Naive thymus-derived CD4-positive, alpha-beta T cell (primary cell): ENCODE measurements at regions not wholly inside any gene's neighbourhood (a gene's known extent, or its start where the extent isn't known, plus 50 kb on each side); places are given as distances from the start of the nearest gene placed in this dataset.

Experiments
- ATAC-seq: fragments of 150-1000 bp; cut with Tn5 transposase; 2 replicates; pipeline ENCODE4 v1.10.0; 2021; ENCODE audit warnings: mild to moderate bottlenecking, moderate library complexity
- CTCF ChIA-PET: fragments of 350-600 bp; sonication (Branson Sonifier 250); formaldehyde crosslinking; loops from one replicate; lab custom pipeline; 2021; ENCODE audit warnings: antibody characterized with exemption; lab: Charles Lee
- POLR2A ChIA-PET: fragments of 350-600 bp; sonication (Branson Sonifier 250); formaldehyde crosslinking; loops from one replicate; lab custom pipeline; 2021; ENCODE audit warnings: antibody characterized with exemption, inconsistent platforms; lab: Charles Lee
- DNase-seq, 9 donors: peaks; one replicate each; pipeline versions ENCODE4 v3.0.0 to v3.0.0-alpha.2; 2020 to 2022; ENCODE audit warnings: mixed read lengths in 1 of 9
- H3K27ac ChIP-seq: one replicate; pipeline ENCODE4 v1.7.0; 2013; ENCODE audit warnings: mild to moderate bottlenecking, low read depth, low read length, moderate library complexity
- H3K27me3 ChIP-seq, 2 donors: one replicate each; pipeline ENCODE4 v1.7.0; 2013; ENCODE audit warnings: low read length in 2 of 2, mild to moderate bottlenecking in 2 of 2, moderate library complexity in 2 of 2; ENCODE audit not compliant: control insufficient read depth in 2 of 2, insufficient read depth in 2 of 2
- H3K36me3 ChIP-seq, 3 experiments: 1 replicate in 2 of 3; 2 replicates in 1 of 3; pipeline ENCODE4 v1.7.0; 2013; ENCODE audit warnings: low read length in 3 of 3, mild to moderate bottlenecking in 3 of 3, moderate library complexity in 1 of 3; ENCODE audit not compliant: insufficient read depth in 3 of 3, control insufficient read depth in 2 of 3
- H3K4me1 ChIP-seq, 2 donors: one replicate each; pipeline ENCODE4 v1.7.0; 2013; ENCODE audit warnings: low read length in 2 of 2, mild to moderate bottlenecking in 2 of 2, moderate library complexity in 1 of 2; ENCODE audit not compliant: control insufficient read depth in 2 of 2, insufficient read depth in 2 of 2
- H3K4me3 ChIP-seq: 2 replicates; pipeline ENCODE4 v1.7.0; 2013; ENCODE audit warnings: mild to moderate bottlenecking, low read length
- H3K9me3 ChIP-seq, 3 experiments: 1 replicate in 2 of 3; 2 replicates in 1 of 3; pipeline ENCODE4 v1.7.0; 2013; ENCODE audit warnings: low read length in 3 of 3; ENCODE audit not compliant: control insufficient read depth in 2 of 3
- H3K27ac Mint-ChIP-seq, 9 donors: one replicate each; pipeline ENCODE4 v1.8.0; 2020 to 2022; ENCODE audit warnings: mixed read lengths in 9 of 9, mild to moderate bottlenecking in 8 of 9, moderate library complexity in 5 of 9, inconsistent platforms in 2 of 9
- H3K27me3 Mint-ChIP-seq, 5 donors: one replicate each; pipeline ENCODE4 v1.8.0; 2021 to 2022; ENCODE audit warnings: mixed read lengths in 5 of 5, mild to moderate bottlenecking in 1 of 5
- H3K36me3 Mint-ChIP-seq, 5 donors: one replicate each; pipeline ENCODE4 v1.8.0; 2020 to 2022; ENCODE audit warnings: mixed read lengths in 5 of 5, mild to moderate bottlenecking in 3 of 5, inconsistent platforms in 1 of 5
- H3K4me1 Mint-ChIP-seq, 7 donors: one replicate each; pipeline ENCODE4 v1.8.0; 2020 to 2022; ENCODE audit warnings: mixed read lengths in 7 of 7, mild to moderate bottlenecking in 3 of 7, inconsistent platforms in 1 of 7
- H3K4me3 Mint-ChIP-seq, 10 donors: one replicate each; pipeline ENCODE4 v1.8.0; 2020 to 2022; ENCODE audit warnings: mild to moderate bottlenecking in 10 of 10, mixed read lengths in 10 of 10, moderate library complexity in 6 of 10, inconsistent platforms in 2 of 10
- H3K9me3 Mint-ChIP-seq, 11 donors: one replicate each; pipeline ENCODE4 v1.8.0; 2020 to 2022; ENCODE audit warnings: mixed read lengths in 11 of 11, mild to moderate bottlenecking in 4 of 11, inconsistent platforms in 1 of 11, moderate library complexity in 1 of 11
- intact Hi-C, 2 donors: fragments of 100-400 bp; cut with micrococcal nuclease; formaldehyde crosslinking; loops; one replicate each; pipeline ENCODE4 v1.15.1; 2023

- H3K36me3 ChIP-seq, result no peaks in the 10 kb centered on the region
- no peak overlapping the region for H3K27ac Mint-ChIP-seq
- peaks cover 0 to 18% (median 7%) of the 10 kb centered on the region in 5 donors for H3K27me3 Mint-ChIP-seq
- ATAC-seq (no peak), DNase-seq (no peak)
- H3K4me1 Mint-ChIP-seq, result no peaks in the 10 kb centered on the region
- CTCF ChIA-PET, result no interaction called here
- H3K4me3 Mint-ChIP-seq, result no peak overlapping the region
- H3K4me1 ChIP-seq, result no peaks in the 10 kb centered on the region
- no peaks in the 10 kb centered on the region for H3K9me3 Mint-ChIP-seq
- no peaks in the 10 kb centered on the region for H3K9me3 ChIP-seq
- POLR2A ChIA-PET, result no interaction called here
- H3K4me3 ChIP-seq, result no peak overlapping the region
- H3K27me3 ChIP-seq, result no peaks in the 10 kb centered on the region
- intact Hi-C loops, result loop anchor here (10.0 kb wide), 2 partner anchors 828 to 1328 kb away; no protein-coding TSS in a partner anchor
- no peak overlapping the region for H3K27ac ChIP-seq
- no peaks in the 10 kb centered on the region for H3K36me3 Mint-ChIP-seq
Observed at GRCh38 chr3:178382449-178383061, 153.7 kb upstream of the KCNMB2 start.

DNA sequence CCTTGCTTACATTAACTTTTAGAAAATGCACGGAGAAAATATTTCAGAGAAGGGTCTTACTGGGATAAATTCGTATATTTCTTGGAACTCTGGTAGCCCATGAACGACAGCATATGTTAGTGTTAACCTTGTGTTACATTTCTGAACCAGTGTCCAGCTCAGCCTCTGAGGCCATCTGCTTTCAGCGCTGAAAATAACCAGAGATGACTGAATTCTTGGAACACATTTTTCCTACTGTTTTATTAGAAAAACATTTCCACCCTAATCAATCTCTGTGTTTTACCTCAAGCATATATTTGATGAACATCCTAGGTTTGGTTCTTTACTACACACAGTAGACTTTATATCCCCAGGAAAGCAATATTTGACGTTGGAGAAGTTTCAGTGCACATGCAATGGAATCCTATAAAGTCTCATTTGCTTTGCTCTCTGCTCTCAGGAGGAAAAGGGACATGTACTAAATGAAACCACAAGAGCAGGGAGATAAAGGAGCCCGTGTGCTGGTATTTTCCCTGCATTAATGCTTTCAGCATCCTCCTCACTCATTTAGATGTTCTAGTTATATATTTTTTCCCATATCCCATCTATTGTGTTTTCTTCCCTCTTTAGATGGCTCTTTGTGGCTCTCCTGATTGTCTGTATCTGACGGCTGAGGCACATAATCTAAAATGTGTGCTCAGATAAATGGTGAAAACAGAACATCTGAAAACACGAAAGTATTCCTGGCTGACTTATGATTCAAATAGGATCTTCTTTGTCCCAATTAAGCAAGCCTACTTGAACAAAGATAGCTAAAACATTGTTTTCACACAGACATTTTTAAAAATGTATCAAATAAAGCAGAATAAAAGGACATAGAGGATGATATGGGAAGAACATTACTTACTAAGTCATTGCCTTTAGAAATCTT, 151.7 kb upstream of the KCNMB2 start:
- Mint-ChIP-seq H3K27ac (no peak overlapping the region), H3K4me1 (no peaks in the 10 kb centered on the region), H3K9me3 (no peaks in the 10 kb centered on the region), H3K27me3 (peaks cover 0 to 11% (median 4%) of the 10 kb centered on the region in 5 donors), H3K36me3 (no peaks in the 10 kb centered on the region), H3K4me3 (no peak overlapping the region)
- no peak for ATAC-seq
- Histone ChIP-seq H3K36me3 (no peaks in the 10 kb centered on the region), H3K4me3 (no peak overlapping the region), H3K9me3 (no peaks in the 10 kb centered on the region), H3K27ac (no peak overlapping the region), H3K4me1 (no peaks in the 10 kb centered on the region), H3K27me3 (no peaks in the 10 kb centered on the region)
- intact Hi-C loops, result loop anchor here (1.0 to 10.0 kb wide), 7 partner anchors 830 to 1512 kb away; no protein-coding TSS in a partner anchor
- ChIA-PET POLR2A (no interaction called here), CTCF (interaction anchor here (0.7 to 1.9 kb wide), 6 partner anchors 8 to 1511 kb away, joined by 3 to 14 read pairs (median 4); no protein-coding TSS in a partner anchor)
- no peak for DNase-seq

DNA sequence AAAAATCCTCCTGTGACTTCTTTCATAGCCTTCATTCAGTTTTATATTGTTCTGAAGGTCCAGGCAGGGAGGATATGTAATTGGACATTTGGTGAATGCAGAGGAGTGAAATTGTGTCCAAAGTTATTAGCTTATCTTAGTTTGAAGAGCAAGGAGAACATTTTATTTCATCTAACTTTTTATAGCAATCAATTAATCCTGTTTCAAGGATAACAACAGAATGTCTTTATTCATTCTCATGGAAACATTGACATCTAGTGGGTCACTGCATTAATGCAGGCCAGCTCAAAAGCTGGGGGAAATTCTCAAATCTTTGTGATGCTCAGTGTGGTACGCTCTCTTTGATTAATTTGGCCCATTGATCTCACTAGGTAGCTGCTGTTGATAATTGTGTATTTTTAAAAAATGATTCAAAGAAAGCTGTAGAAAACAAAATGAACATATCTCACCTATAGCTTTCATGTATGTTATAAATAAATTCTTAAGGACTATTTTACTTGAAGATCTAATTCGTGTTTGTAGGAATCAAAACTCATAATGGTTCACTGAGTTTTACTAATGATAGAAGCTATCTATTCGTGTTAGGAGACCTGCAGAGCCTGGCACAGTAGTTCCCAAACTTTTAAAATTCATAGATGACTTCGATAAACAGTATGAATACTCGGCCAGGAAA, 150.8 kb upstream of the KCNMB2 start:
- CTCF ChIA-PET, result interaction anchor here (0.6 to 1.9 kb wide), 10 partner anchors 8 to 1699 kb away, joined by 3 to 14 read pairs (median 4); no protein-coding TSS in a partner anchor
- H3K4me1 Mint-ChIP-seq, result no peaks in the 10 kb centered on the region
- Histone ChIP-seq H3K9me3 (no peaks in the 10 kb centered on the region), H3K36me3 (no peaks in the 10 kb centered on the region), H3K4me3 (no peak overlapping the region), H3K27me3 (no peaks in the 10 kb centered on the region), H3K27ac (no peak overlapping the region), H3K4me1 (no peaks in the 10 kb centered on the region)
- peak; percentile 56 for ATAC-seq
- H3K9me3 Mint-ChIP-seq, result no peaks in the 10 kb centered on the region
- intact Hi-C loops, result loop anchor here (1.0 to 10.0 kb wide), 7 partner anchors 831 to 1513 kb away; no protein-coding TSS in a partner anchor
- POLR2A ChIA-PET, result no interaction called here
- DNase-seq, result peak in 5 of 9 donors; percentile 23 to 44 (median 41)
- H3K27ac Mint-ChIP-seq, result peak overlapping the region in 1 of 9 donors; percentile 4
- no peaks in the 10 kb centered on the region for H3K36me3 Mint-ChIP-seq
- H3K27me3 Mint-ChIP-seq, result peaks cover 0 to 12% (median 4%) of the 10 kb centered on the region in 5 donors
- H3K4me3 Mint-ChIP-seq, result no peak overlapping the region

DNA sequence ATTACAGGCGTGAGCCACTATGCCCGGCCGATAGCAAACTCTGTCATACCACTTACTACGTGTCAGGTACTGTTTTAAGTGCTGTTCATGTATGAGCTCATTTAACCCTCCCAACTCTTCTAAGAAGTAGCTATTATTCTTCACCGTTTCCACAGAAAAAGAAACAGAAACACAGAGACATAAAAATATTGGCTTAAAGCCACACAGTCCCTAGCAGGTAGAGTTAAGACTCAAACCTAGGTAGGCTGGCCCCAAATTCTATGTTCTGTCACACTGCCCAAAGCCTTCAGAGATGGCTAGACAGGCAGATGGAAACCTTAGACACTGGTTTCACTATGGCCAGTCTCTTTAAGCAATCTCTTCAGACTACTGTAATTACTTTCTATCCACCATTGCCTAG, 149.8 kb upstream of the KCNMB2 start:
- no peak overlapping the region for H3K4me3 ChIP-seq
- H3K27me3 ChIP-seq, result no peaks in the 10 kb centered on the region
- H3K27ac Mint-ChIP-seq, result no peak overlapping the region
- ChIA-PET CTCF (interaction anchor here (0.8 to 1.9 kb wide), 2 partner anchors 1335 to 1513 kb away, joined by 4 to 14 read pairs; no protein-coding TSS in a partner anchor), POLR2A (no interaction called here)
- no peaks in the 10 kb centered on the region for H3K36me3 ChIP-seq
- H3K9me3 Mint-ChIP-seq, result no peaks in the 10 kb centered on the region
- H3K27ac ChIP-seq, result no peak overlapping the region
- H3K9me3 ChIP-seq, result no peaks in the 10 kb centered on the region
- DNase-seq (no peak), ATAC-seq (no peak)
- H3K27me3 Mint-ChIP-seq, result peaks cover 4 to 20% (median 9%) of the 10 kb centered on the region in 5 donors
- intact Hi-C loops, result loop anchor here (10.0 kb wide), 2 partner anchors 832 to 1332 kb away; no protein-coding TSS in a partner anchor
- H3K4me1 Mint-ChIP-seq, result no peaks in the 10 kb centered on the region
- no peak overlapping the region for H3K4me3 Mint-ChIP-seq
- H3K4me1 ChIP-seq, result no peaks in the 10 kb centered on the region
- no peaks in the 10 kb centered on the region for H3K36me3 Mint-ChIP-seq

- Histone ChIP-seq H3K9me3 (no peaks in the 10 kb centered on the region), H3K4me3 (no peak overlapping the region), H3K27ac (no peak overlapping the region), H3K27me3 (no peaks in the 10 kb centered on the region), H3K4me1 (no peaks in the 10 kb centered on the region), H3K36me3 (no peaks in the 10 kb centered on the region)
- POLR2A ChIA-PET, result no interaction called here
- no peaks in the 10 kb centered on the region for H3K9me3 Mint-ChIP-seq
- ATAC-seq (no peak), DNase-seq (no peak)
- peaks cover 4 to 20% (median 7%) of the 10 kb centered on the region in 5 donors for H3K27me3 Mint-ChIP-seq
- H3K36me3 Mint-ChIP-seq, result no peaks in the 10 kb centered on the region
- no peak overlapping the region for H3K27ac Mint-ChIP-seq
- H3K4me3 Mint-ChIP-seq, result no peak overlapping the region
- intact Hi-C loops, result loop anchor here (10.0 kb wide), 2 partner anchors 832 to 1332 kb away; no protein-coding TSS in a partner anchor
- no peaks in the 10 kb centered on the region for H3K4me1 Mint-ChIP-seq
- CTCF ChIA-PET, result no interaction called here
Observed at GRCh38 chr3:178386880-178387279, 149.4 kb upstream of the KCNMB2 start.

GRCh38 chr3:178388473-178388872, 147.8 kb upstream of the KCNMB2 start:
- no peaks in the 10 kb centered on the region for H3K9me3 ChIP-seq
- no peaks in the 10 kb centered on the region for H3K9me3 Mint-ChIP-seq
- DNase-seq (no peak), ATAC-seq (no peak)
- ChIA-PET CTCF (interaction anchor here (1.6 kb wide), 1 partner anchor 17 kb away, joined by 3 read pairs; no protein-coding TSS in a partner anchor), POLR2A (no interaction called here)
- no peak overlapping the region for H3K4me3 Mint-ChIP-seq
- no peaks in the 10 kb centered on the region for H3K36me3 Mint-ChIP-seq
- no peaks in the 10 kb centered on the region for H3K4me1 ChIP-seq
- no peaks in the 10 kb centered on the region for H3K27me3 ChIP-seq
- H3K4me3 ChIP-seq, result no peak overlapping the region
- H3K4me1 Mint-ChIP-seq, result no peaks in the 10 kb centered on the region
- intact Hi-C loops, result loop anchor here (10.0 kb wide), 2 partner anchors 834 to 1334 kb away; no protein-coding TSS in a partner anchor
- no peak overlapping the region for H3K27ac ChIP-seq
- H3K36me3 ChIP-seq, result no peaks in the 10 kb centered on the region
- H3K27me3 Mint-ChIP-seq, result peaks cover 4 to 20% (median 7%) of the 10 kb centered on the region in 5 donors
- H3K27ac Mint-ChIP-seq, result no peak overlapping the region
